ENCODE measurements at regions not wholly inside any gene's neighbourhood (a gene's known extent, or its start where the extent isn't known, plus 50 kb on each side); places are given as distances from the start of the nearest gene placed in this dataset.

DNA sequence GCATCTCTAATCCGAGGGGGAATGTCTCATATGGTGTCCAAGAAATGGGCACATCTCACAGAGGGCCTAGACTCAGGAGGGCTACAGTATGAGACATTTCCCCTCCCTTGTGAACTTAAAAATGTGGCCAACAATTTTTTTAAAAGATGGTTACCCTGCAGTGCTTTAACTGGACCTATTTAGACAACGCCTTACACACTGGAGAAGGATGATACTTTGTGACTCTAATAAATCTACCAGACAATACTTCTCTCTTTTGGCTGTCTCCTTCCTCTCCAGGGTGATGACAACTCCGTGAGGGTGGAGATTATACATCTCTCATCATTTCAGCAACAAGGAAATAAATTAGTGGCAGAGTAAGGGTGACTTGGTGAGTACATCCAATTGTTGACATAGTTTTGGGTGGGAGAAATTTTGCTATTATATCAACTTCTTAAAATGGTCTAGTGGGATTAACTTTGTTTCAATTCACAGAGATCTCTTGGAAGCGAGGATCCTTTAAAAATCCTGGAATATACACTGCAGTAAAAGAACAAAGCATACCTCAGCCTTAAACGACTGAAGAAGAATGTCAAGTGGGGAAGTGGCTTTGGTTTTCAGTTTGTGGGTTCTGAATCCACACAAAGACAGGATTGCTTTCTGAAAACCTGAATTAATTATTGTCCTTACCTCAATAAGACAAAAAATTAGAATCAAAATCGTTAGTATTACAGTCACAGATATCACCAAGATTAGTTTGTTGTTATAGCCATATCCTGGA, 89.8 kb downstream of the KPNA2 start (continued):
- TF ChIP-seq RNF2 (IDR thresholded peaks at IDR 0.05; ENCODE audit: borderline replicate concordance, low read depth, low read length, missing control alignments, poor library complexity, severe bottlenecking) (no peak), ZNF274 (IDR thresholded peaks at IDR 0.05; ENCODE audit: borderline replicate concordance, extremely low read depth, low read length) (no peak), CTBP2 (IDR thresholded peaks at IDR 0.05; ENCODE audit: borderline replicate concordance, insufficient read depth, insufficient read length, low read length) (no peak), TBP (IDR thresholded peaks at IDR 0.05; ENCODE audit: low read depth, low read length) (no peak), MAFK (IDR thresholded peaks at IDR 0.05; ENCODE audit: low read depth, low read length) (no peak)

Data from H1 (cell line).